ENCODE measurements at regions not wholly inside any gene's neighbourhood (a gene's known extent, or its start where the extent isn't known, plus 50 kb on each side); places are given as distances from the start of the nearest gene placed in this dataset.

GRCh38 chr9:117587263-117587662 is 116.9 kb upstream of the TLR4 start (continued):
- TF ChIP-seq CHD7 (IDR thresholded peaks at IDR 0.05; ENCODE audit: insufficient replicate concordance, low read length) (no peak), EZH2 (IDR thresholded peaks at IDR 0.05; ENCODE audit: low read depth, low read length, severe bottlenecking) (no peak), SUZ12 (IDR thresholded peaks at IDR 0.05; ENCODE audit: low read length) (no peak)
